ENCODE measurements at regions not wholly inside any gene's neighbourhood (a gene's known extent, or its start where the extent isn't known, plus 50 kb on each side); places are given as distances from the start of the nearest gene placed in this dataset.
"Not testable (repeated sequence)": the region's sequence is repeated elsewhere in the genome, so short reads cannot be mapped to it uniquely, and the experiment has no call there.

DNA sequence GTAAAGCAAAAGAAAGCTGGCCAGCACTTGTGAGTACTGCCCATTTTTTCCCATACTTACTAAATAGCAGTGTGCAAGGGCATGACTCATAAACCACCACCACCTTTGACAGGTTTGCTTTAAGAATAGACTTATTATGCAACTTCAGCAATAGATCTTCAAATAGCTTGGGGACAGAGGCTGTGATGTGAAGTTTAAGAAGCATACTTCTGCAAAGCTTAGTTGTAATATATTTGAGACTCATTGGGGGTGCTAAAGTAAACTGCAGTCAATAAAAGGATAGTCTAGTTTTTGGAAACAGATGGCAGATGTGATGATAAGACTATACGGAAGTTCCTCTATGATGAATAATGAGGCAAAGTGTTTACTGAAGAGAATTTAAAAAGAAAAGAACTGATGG, 210.0 kb downstream of the PLA2G4A start:
- no peak overlapping the region for H3K27ac ChIP-seq
- H3K4me1 ChIP-seq (replicated peaks in 1 of 2), result no peaks in the 10 kb centered on the region
- WGBS, 10 experiments, result 17 to 100% (median 77%) methylated on average over 1 of the region's 1 CpG; no CpG with 5 or more reads in 1 of the 10 experiments
- in situ Hi-C loops (cut with MboI; ENCODE audit: low pct_unique_long_range_greater_than_20kb in 2 of 9, low sequenced_read_pairs in 9 of 9, unreplicated experiment in 9 of 9), result no loop called here
- no peak overlapping the region for H3K4me3 ChIP-seq
- peak in 2 of 8 experiments; percentile 16 to 49 for ATAC-seq (replicated peaks in 6 of 8)

DNA sequence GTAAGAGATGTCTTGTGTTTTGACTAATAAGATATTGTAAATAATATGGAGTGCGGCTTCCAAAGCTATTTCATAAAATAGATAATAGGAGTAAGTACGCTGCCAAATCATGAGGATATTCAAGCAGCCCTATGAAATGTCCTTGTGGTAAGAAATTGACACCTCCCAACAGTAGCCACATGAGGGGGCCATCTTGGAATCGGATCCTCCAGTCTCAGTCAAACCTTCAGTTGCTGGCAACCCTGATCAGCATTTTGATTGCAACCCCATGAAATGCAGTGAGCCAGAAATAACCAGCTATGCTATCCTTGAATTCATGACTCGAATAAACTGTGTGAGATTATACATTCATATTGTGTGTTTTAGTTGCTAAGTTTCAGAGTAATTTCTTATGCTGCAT, 212.4 kb downstream of the PLA2G4A start:
- Histone ChIP-seq H3K27ac (no peak overlapping the region), H3K4me3 (no peak overlapping the region), H3K4me1 (replicated peaks in 1 of 2) (peaks cover 2 to 10% of the 10 kb centered on the region in 2 donors)
- ATAC-seq (replicated peaks in 6 of 8), result no peak
- in situ Hi-C loops (cut with MboI; ENCODE audit: low pct_unique_long_range_greater_than_20kb in 2 of 9, low sequenced_read_pairs in 9 of 9, unreplicated experiment in 9 of 9), result no loop called here
- WGBS, 10 experiments, result 59 to 100% (median 74%) methylated on average over 1 to 4 of the region's 4 CpGs; no CpG with 5 or more reads in 1 of the 10 experiments

DNA sequence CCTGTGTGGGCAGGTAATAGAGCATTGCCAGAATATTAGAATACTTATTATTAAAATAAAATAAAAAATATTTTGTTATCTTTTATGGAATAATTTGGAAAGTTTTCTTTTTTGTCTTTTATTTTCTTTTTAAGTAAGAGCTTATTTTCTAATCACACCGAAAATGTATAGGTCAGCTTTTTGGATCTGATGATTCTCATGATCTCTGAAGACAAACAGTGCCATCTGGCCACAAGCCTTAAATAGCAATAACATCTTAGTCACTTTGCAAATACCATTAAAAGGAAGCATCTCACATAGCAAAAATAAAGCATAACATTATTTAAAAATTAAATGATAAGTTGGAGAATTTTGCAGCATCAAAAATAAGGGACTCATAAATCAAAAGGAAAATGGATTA, 213.8 kb downstream of the PLA2G4A start:
- no peak for ATAC-seq (replicated peaks in 6 of 8)
- Histone ChIP-seq H3K4me1 (replicated peaks in 1 of 2) (peaks cover 2 to 10% of the 10 kb centered on the region in 2 donors), H3K27ac (no peak overlapping the region), H3K4me3 (no peak overlapping the region)
- in situ Hi-C loops (cut with MboI; ENCODE audit: low pct_unique_long_range_greater_than_20kb in 2 of 9, low sequenced_read_pairs in 9 of 9, unreplicated experiment in 9 of 9), result no loop called here
- WGBS, 10 experiments, result 14 to 100% (median 82%) methylated on average over 1 of the region's 1 CpG; no CpG with 5 or more reads in 1 of the 10 experiments

DNA sequence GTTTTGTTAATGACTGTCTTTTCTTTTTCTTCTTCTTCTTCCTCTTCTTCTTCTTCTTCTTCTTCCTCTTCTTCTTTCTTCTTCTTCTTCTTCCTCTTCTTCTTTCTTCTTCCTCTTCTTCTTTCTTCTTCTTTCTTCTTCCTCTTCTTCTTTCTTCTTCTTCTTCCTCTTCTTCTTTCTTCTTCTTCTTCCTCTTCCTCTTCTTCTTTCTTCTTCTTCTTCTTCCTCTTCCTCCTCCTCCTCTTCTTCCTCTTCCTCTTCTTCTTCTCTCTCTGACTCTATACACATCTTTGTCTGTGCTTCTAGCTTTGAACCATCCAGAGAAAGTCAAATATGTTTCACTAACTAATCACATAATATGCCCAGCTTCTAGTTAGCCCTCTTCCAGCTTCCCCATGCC, 214.7 kb downstream of the PLA2G4A start:
- in situ Hi-C loops (cut with MboI; ENCODE audit: low pct_unique_long_range_greater_than_20kb in 2 of 9, low sequenced_read_pairs in 9 of 9, unreplicated experiment in 9 of 9); H3K4me1 ChIP-seq (replicated peaks in 1 of 2); H3K27ac ChIP-seq; H3K4me3 ChIP-seq; ATAC-seq (replicated peaks in 6 of 8): not testable (repeated sequence)

DNA sequence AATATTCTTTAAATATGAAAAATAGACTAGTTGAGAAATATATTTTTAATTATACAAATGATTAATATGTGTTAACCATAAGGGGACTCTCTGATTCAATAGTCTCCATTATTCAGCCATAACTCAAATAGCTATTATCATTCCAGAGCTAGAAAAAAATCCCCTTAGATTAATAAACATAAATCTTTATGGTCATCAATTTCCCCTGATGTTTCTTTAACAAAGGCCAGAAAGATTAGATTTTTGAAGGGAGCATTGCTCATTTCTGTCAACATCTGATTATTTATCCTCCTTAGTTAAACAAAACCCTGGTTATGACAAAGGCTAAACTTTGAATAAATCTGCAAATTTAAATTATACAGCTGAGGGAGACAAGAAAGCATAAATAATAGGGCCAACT, 215.7 kb downstream of the PLA2G4A start:
- no peak overlapping the region for H3K27ac ChIP-seq

DNA sequence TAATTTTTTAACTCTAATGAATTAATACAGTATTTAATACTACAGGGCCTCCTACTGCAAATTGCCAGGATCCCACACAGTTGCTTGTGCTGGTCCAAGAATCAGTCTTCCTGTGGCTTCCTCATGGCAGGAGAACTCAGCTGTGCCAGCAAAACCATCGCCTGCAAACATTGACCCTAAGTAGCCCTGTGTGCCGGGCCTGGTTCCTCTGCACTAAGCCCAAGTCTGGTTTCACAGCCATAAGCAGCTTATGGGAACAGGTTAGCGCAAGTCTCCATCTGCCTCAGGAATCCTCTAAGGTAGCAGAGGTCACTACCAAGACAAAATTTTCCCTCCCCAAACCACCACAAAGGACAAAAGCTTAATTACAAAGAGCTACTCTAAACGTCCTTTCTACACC, 216.6 kb downstream of the PLA2G4A start:
- peaks cover 2 to 10% of the 10 kb centered on the region in 2 donors for H3K4me1 ChIP-seq (replicated peaks in 1 of 2)
- no peak overlapping the region for H3K27ac ChIP-seq
- WGBS, 10 experiments, result 52 to 100% (median 90%) methylated on average over 1 to 4 of the region's 4 CpGs; no CpG with 5 or more reads in 1 of the 10 experiments
- ATAC-seq (replicated peaks in 6 of 8), result no peak
- no peak overlapping the region for H3K4me3 ChIP-seq
- in situ Hi-C loops (cut with MboI; ENCODE audit: low pct_unique_long_range_greater_than_20kb in 2 of 9, low sequenced_read_pairs in 9 of 9, unreplicated experiment in 9 of 9), result no loop called here

More for the DNA sequence above, 215.7 kb downstream of the PLA2G4A start:
- peaks cover 2 to 10% of the 10 kb centered on the region in 2 donors for H3K4me1 ChIP-seq (replicated peaks in 1 of 2)
- ATAC-seq (replicated peaks in 6 of 8), result peak in 5 of 8 experiments; percentile 16 to 71 (median 56)
- H3K4me3 ChIP-seq, result no peak overlapping the region
- in situ Hi-C loops (cut with MboI; ENCODE audit: low pct_unique_long_range_greater_than_20kb in 2 of 9, low sequenced_read_pairs in 9 of 9, unreplicated experiment in 9 of 9), result no loop called here

DNA sequence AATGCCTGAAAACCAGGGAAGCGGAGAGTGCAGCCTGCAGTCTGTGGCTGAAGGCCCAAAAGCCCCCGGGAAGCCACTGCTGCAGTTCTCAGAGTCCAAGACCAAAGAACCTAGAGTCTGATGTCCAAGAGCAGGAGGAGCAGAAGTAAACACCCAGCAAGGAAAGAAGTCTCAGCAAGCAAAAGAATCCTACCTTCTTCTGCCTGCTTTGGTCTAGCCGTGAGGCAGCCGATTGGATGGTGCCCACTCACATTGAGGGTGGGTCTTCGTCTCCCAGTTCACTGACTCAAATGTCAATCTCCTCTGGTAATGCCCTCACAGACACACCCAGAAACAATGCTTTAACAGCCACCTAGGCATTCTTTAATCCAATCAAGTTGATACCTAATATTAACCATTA, 217.5 kb downstream of the PLA2G4A start:
- WGBS, 10 experiments, result 51 to 100% (median 99%) methylated on average over 1 to 5 of the region's 5 CpGs; no CpG with 5 or more reads in 2 of the 10 experiments
- no peak for ATAC-seq (replicated peaks in 6 of 8)
- no peak overlapping the region for H3K27ac ChIP-seq
- peaks cover 2 to 10% of the 10 kb centered on the region in 2 donors for H3K4me1 ChIP-seq (replicated peaks in 1 of 2)
- in situ Hi-C loops (cut with MboI; ENCODE audit: low pct_unique_long_range_greater_than_20kb in 2 of 9, low sequenced_read_pairs in 9 of 9, unreplicated experiment in 9 of 9), result no loop called here
- H3K4me3 ChIP-seq, result no peak overlapping the region

DNA sequence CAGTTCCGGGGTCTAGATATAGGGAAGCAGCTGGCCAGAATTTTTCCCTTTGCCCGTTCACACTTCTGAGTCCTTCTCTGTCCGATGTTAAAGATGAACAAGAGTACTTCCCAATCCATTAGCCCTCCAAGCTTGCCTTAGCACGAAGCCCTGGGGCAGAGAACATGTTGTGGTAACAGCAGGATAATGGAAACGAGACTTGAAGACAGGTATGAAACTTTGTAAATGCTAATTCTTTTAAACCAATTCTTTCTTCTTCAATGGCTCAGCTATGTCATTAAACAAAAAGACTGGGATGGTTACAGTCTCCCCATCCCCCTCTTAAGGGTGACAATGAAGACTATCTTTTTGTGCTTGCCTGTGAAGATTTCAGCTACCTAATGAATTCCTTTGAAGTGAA, 218.5 kb downstream of the PLA2G4A start:
- in situ Hi-C loops (cut with MboI; ENCODE audit: low pct_unique_long_range_greater_than_20kb in 2 of 9, low sequenced_read_pairs in 9 of 9, unreplicated experiment in 9 of 9), result no loop called here
- Histone ChIP-seq H3K27ac (no peak overlapping the region), H3K4me1 (replicated peaks in 1 of 2) (peaks cover 2 to 10% of the 10 kb centered on the region in 2 donors), H3K4me3 (no peak overlapping the region)
- ATAC-seq (replicated peaks in 6 of 8), result no peak
- 8 to 65% (median 43%) methylated on average over 1 to 5 of the region's 5 CpGs; no CpG with 5 or more reads in 1 of the 10 experiments for WGBS, 10 experiments

DNA sequence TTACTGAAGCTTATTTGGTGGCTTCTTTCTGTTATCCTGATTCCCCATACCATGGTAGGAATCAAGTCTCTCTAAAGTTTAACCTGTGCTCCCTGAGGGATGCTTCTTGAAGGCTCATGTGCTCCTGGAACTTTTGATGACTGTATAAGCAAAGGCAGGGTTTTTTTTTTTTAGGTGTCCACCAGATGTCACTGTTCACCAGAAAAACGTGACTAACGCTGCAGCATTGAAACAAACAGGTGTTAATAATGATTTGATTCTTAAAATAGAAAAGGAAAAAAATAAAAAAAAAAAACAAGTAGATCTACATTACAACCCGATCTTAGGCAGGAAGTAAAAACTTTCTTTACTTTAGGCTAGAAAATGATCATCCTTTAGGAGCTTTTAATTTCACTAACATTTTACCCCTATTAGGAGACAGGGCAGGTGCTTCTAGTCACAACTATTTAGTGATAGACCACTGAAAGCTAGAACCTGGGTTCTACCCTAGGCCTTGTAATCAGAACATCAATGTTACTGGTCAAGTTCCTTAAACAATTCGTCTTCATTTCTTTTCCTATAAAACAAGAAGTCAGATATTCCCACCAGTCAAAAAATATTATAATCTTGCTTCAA, 223.0 kb downstream of the PLA2G4A start:
- no peak overlapping the region for H3K27ac ChIP-seq
- H3K4me3 ChIP-seq, result no peak overlapping the region
- WGBS, 10 experiments, result 0 to 23% (median 4%) methylated on average over 2 to 4 of the region's 4 CpGs
- in situ Hi-C loops (cut with MboI; ENCODE audit: low pct_unique_long_range_greater_than_20kb in 2 of 9, low sequenced_read_pairs in 9 of 9, unreplicated experiment in 9 of 9), result loop anchor here in 1 of 9 experiments (25.0 kb wide), 1 partner anchor 211 kb away; no protein-coding TSS in a partner anchor
- no peaks in the 10 kb centered on the region for H3K4me1 ChIP-seq (replicated peaks in 1 of 2)
- peak; percentile 45 to 72 (median 60) for ATAC-seq (replicated peaks in 6 of 8)

DNA sequence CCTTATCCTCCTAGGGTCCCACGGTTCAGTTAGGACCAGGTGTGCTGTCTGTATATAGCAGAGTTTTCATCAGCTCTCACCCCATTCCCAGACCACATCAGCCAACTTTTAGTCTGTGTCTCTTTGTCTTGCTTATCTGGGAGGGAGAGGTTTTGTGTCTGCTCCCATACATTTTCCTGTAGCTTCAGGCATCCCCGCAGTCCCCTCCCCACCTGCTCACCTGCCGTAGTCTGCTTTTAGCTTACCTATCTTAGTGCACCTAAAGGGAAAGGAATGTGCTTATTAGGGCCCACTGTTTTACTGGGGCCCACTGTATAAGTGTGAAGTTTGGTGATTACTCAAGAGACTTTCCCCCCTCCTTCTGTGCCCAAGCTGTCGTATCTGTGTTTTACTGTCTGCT, 225.1 kb downstream of the PLA2G4A start:
- no peak for ATAC-seq (replicated peaks in 6 of 8)
- in situ Hi-C loops (cut with MboI; ENCODE audit: low pct_unique_long_range_greater_than_20kb in 2 of 9, low sequenced_read_pairs in 9 of 9, unreplicated experiment in 9 of 9), result loop anchor here in 1 of 9 experiments (25.0 kb wide), 1 partner anchor 208 kb away; no protein-coding TSS in a partner anchor
- WGBS, 10 experiments, result 17 to 100% (median 68%) methylated on average over 1 to 4 of the region's 4 CpGs; no CpG with 5 or more reads in 2 of the 10 experiments
- no peak overlapping the region for H3K4me3 ChIP-seq
- no peak overlapping the region for H3K27ac ChIP-seq
- H3K4me1 ChIP-seq (replicated peaks in 1 of 2), result no peaks in the 10 kb centered on the region

DNA sequence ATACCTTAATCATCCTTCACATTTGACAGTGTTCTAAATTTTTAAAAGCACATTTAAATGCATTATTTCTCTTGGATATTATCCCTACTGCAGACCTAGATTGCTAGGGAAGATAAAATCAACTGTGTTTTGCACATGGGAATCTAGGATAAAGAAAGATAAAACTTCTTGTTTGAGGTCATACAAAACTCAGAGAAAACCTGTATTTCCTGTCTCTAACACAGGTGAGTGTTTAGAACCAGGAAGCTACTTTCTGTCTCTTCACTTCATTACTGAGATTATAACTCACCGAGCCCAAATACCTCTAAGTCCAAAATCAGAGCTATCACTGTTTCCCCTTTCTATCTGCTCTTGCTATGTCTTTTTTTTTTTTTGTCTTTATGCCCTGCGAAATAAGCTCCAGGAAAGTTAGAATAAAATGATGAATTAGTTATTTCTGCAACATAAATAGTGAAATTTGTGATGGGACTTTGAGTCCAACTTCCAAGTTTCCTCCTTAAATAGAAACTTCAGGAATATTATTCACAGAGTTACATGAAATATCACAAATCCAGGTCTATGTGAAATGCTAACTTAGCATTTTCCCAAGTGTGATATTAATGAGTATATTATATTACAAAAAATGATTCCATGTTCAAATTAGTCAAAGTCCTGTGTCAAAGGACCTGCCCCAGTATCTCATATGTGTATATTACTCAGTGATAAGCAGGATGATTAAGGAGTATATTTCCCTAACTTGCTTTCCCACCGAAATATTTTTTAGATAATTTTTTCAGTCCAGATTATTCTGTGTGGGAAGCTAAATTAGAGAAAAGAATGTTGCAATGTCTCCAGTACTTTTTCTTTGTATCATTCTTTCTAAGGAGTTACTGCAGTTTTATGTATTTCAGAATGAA, 226.4 kb downstream of the PLA2G4A start:
- 39 to 100% (median 84%) methylated on average over 2 to 3 of the region's 3 CpGs for WGBS, 10 experiments
- no peak for ATAC-seq (replicated peaks in 6 of 8)
- in situ Hi-C loops (cut with MboI; ENCODE audit: low pct_unique_long_range_greater_than_20kb in 2 of 9, low sequenced_read_pairs in 9 of 9, unreplicated experiment in 9 of 9), result loop anchor here in 1 of 9 experiments (25.0 kb wide), 1 partner anchor 207 kb away; no protein-coding TSS in a partner anchor
- Histone ChIP-seq H3K27ac (no peak overlapping the region), H3K4me1 (replicated peaks in 1 of 2) (no peaks in the 10 kb centered on the region), H3K4me3 (no peak overlapping the region)

DNA sequence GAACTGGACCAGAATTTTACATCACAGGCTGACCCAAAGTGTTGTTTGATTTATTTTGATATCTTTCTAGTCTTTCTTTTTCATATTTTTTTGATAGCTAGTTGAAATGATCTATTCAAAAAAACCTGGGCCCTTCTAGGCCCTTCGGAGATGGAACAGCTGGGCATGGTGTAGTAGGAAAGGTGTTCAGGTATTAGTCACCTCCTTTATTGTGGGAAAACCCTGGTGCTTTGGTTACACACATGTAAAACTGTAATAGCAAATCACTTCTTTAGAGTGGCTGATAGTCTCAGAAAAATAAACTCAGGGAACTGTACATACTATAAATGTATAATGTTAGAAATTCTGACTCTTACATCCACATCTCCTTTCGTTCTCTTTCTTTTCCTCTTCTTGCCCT, 234.5 kb downstream of the PLA2G4A start:
- in situ Hi-C loops (cut with MboI; ENCODE audit: low pct_unique_long_range_greater_than_20kb in 2 of 9, low sequenced_read_pairs in 9 of 9, unreplicated experiment in 9 of 9), result loop anchor here in 1 of 9 experiments (25.0 kb wide), 1 partner anchor 199 kb away; no protein-coding TSS in a partner anchor
- Histone ChIP-seq H3K27ac (no peak overlapping the region), H3K4me3 (no peak overlapping the region), H3K4me1 (replicated peaks in 1 of 2) (peaks cover 0 to 3% of the 10 kb centered on the region in 2 donors)
- ATAC-seq (replicated peaks in 6 of 8), result no peak
- 25 to 100% (median 87%) methylated on average over 1 to 2 of the region's 2 CpGs; no CpG with 5 or more reads in 1 of the 10 experiments for WGBS, 10 experiments

DNA sequence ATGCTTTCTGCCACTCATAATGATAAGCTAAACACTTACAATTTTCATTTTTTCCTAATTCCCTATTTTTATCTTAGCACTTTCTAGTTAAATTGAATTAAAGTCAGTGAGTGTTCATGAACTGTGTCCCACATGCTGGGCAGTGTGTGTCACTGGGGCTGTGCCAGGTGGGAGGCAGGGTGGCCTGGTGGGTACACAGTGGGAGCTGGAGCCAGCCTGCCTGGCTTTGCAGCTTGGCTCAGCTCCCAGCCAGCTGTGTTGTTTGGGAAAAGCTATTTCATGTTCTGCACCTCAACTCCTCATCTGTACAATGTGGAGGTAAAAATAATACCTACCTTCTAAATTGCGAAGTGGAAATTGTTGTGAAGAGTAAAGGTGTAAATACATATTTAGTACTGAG, 238.4 kb downstream of the PLA2G4A start:
- no peak overlapping the region for H3K4me3 ChIP-seq
- in situ Hi-C loops (cut with MboI; ENCODE audit: low pct_unique_long_range_greater_than_20kb in 2 of 9, low sequenced_read_pairs in 9 of 9, unreplicated experiment in 9 of 9), result loop anchor here in 1 of 9 experiments (25.0 kb wide), 1 partner anchor 195 kb away; no protein-coding TSS in a partner anchor
- H3K4me1 ChIP-seq (replicated peaks in 1 of 2), result peaks cover 0 to 3% of the 10 kb centered on the region in 2 donors
- 43 to 100% (median 96%) methylated on average over 1 of the region's 1 CpG; no CpG with 5 or more reads in 4 of the 10 experiments for WGBS, 10 experiments
- no peak overlapping the region for H3K27ac ChIP-seq
- peak in 1 of 8 experiments; percentile 43 for ATAC-seq (replicated peaks in 6 of 8)

Data from motor neuron (in vitro differentiated cells).